Testis (tissue), 2 donors: ENCODE measurements at regions not wholly inside any gene's neighbourhood (a gene's known extent, or its start where the extent isn't known, plus 50 kb on each side); places are given as distances from the start of the nearest gene placed in this dataset.

Source experiments
- DNase-seq: peaks from one replicate; pipeline ENCODE4 v3.0.0-alpha.2; 2019
- H3K27ac ChIP-seq, 2 donors: fragments of 200-600 bp; sonication (generic); one replicate each; pipeline ENCODE4 v1.5.1; 2019
- H3K27me3 ChIP-seq: fragments of 200-600 bp; sonication (generic); one replicate; pipeline ENCODE4 v1.5.1; 2019
- H3K36me3 ChIP-seq: fragments of 200-600 bp; sonication (generic); one replicate; pipeline ENCODE4 v1.5.1; 2017; ENCODE audit warnings: low read depth; ENCODE audit errors: missing control alignments
- H3K4me1 ChIP-seq: fragments of 200-600 bp; sonication (generic); one replicate; pipeline ENCODE4 v1.5.1; 2019
- H3K4me3 ChIP-seq, 2 donors: fragments of 200-600 bp; sonication (generic); one replicate each; pipeline ENCODE4 v1.5.1; 2017 to 2019
- H3K9me3 ChIP-seq: fragments of 200-600 bp; sonication (generic); one replicate; pipeline ENCODE4 v1.5.1; 2017
- POLR2A ChIP-seq: fragments of 450-650 bp; IDR thresholded peaks from one replicate; pipeline ENCODE4 v1.6.1; 2017; ENCODE audit warnings: antibody characterized with exemption, mild to moderate bottlenecking, moderate library complexity
- WGBS, 2 donors: methylation state at CpG; one replicate each; pipeline ENCODE4 v1.1.5; 2018; 5-methylcytosine and 5-hydroxymethylcytosine counted together
- intact Hi-C: fragments of 100-400 bp; cut with DNase I; formaldehyde crosslinking; loops from one replicate; pipeline ENCODE4 v1.15.1; 2023; ENCODE audit warnings: low total_unique reads
- TF ChIP-seq, protein P1 (sequence below), 3 experiments: fragments of 450-650 bp in 2 of 3; fragments of 200-600 bp in 1 of 3; sonication (generic) in 1 of 3; IDR thresholded peaks; one replicate each; pipeline ENCODE4 v1.5.1; 2016 to 2019; ENCODE audit warnings: antibody characterized with exemption in 3 of 3, mild to moderate bottlenecking in 2 of 3, moderate library complexity in 1 of 3

DNA sequence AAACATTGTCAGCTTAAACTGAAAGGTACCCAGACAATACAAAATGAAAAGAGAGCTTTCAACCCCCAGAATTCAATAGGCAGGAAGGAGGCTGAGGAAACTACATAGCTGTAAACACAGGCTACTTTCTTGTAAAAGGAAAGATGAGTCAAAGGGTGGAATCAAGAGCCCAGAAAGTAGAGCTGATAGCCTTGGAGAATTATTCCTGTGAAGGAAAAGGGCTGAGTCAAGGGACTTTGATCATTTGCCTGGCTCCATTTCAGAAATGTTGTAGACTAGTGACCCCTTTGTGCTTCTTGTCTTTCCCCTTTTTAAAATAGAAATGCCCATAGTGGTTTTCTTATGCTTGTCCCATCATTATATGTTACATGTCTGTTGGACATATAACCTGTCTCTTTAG lies 597.6 kb downstream of the ADGRL2 start:
- H3K27me3 ChIP-seq, result no peaks in the 10 kb centered on the region
- no peaks in the 10 kb centered on the region for H3K9me3 ChIP-seq
- H3K36me3 ChIP-seq, result no peaks in the 10 kb centered on the region
- intact Hi-C loops, result no loop called here
- TF ChIP-seq, protein P1, sequence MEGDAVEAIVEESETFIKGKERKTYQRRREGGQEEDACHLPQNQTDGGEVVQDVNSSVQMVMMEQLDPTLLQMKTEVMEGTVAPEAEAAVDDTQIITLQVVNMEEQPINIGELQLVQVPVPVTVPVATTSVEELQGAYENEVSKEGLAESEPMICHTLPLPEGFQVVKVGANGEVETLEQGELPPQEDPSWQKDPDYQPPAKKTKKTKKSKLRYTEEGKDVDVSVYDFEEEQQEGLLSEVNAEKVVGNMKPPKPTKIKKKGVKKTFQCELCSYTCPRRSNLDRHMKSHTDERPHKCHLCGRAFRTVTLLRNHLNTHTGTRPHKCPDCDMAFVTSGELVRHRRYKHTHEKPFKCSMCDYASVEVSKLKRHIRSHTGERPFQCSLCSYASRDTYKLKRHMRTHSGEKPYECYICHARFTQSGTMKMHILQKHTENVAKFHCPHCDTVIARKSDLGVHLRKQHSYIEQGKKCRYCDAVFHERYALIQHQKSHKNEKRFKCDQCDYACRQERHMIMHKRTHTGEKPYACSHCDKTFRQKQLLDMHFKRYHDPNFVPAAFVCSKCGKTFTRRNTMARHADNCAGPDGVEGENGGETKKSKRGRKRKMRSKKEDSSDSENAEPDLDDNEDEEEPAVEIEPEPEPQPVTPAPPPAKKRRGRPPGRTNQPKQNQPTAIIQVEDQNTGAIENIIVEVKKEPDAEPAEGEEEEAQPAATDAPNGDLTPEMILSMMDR (IDR thresholded peaks at IDR 0.05), result no peak
- TF ChIP-seq POLR2A, result no peak
- H3K4me1 ChIP-seq, result no peaks in the 10 kb centered on the region
- no peak for DNase-seq
- no peak overlapping the region for H3K27ac ChIP-seq
- H3K4me3 ChIP-seq, result no peak overlapping the region

DNA sequence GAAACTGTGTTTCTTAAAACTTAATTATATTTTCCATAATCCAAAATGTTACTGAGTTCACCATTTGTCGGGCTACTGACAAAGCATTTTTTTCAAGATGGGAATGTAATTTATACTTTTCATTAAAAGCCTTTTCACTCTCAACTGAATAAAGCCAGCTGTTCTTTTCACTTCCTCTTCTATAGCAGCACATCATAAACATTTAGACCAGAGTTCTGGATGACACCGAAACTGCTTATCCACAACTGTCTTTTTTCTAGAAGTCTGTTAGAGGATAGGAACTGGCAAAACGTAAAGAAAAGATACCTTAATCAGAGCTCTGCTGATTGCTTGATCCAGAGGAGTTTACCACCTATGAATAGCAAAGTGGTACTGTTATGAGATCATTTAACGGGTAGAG lies 594.7 kb downstream of the ADGRL2 start:
- intact Hi-C loops, result no loop called here
- 72 to 82% methylated on average over 4 of the region's 4 CpGs for whole genome bisulfite sequencing, 2 donors
- H3K36me3 ChIP-seq, result no peaks in the 10 kb centered on the region
- H3K4me1 ChIP-seq, result no peaks in the 10 kb centered on the region
- no peak overlapping the region for H3K27ac ChIP-seq
- H3K4me3 ChIP-seq, result no peak overlapping the region
- no peaks in the 10 kb centered on the region for H3K27me3 ChIP-seq
- TF ChIP-seq, protein P1 (IDR thresholded peaks at IDR 0.05), result no peak
- TF ChIP-seq POLR2A, result no peak
- H3K9me3 ChIP-seq, result no peaks in the 10 kb centered on the region
- no peak for DNase-seq

DNA sequence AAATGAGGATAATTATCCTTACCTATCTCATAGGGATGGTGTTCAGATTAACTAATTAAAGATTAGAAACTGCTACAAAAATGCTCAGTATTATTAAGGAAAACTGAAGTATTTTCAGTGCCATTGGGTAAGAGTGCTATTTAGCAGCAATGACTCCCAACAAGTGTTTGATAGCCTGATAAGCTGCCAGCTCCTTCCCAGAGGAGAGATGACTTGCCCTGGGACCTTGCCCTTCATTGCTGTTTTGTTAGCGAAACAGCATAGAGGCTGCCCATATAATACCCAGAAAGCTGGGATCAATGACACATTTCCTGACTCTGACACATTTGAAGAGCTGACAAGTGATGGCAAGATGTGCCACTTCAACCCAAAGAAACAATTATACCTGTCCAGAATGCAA lies 592.2 kb downstream of the ADGRL2 start:
- H3K4me3 ChIP-seq, result no peak overlapping the region
- intact Hi-C loops, result no loop called here
- no peaks in the 10 kb centered on the region for H3K36me3 ChIP-seq
- H3K4me1 ChIP-seq, result no peaks in the 10 kb centered on the region
- no peaks in the 10 kb centered on the region for H3K27me3 ChIP-seq
- DNase-seq, result no peak
- TF ChIP-seq POLR2A, result no peak
- TF ChIP-seq, protein P1 (IDR thresholded peaks at IDR 0.05), result no peak
- H3K9me3 ChIP-seq, result no peaks in the 10 kb centered on the region
- WGBS, 2 donors, result 90 to 96% methylated on average over 1 of the region's 1 CpG
- H3K27ac ChIP-seq, result no peak overlapping the region

DNA sequence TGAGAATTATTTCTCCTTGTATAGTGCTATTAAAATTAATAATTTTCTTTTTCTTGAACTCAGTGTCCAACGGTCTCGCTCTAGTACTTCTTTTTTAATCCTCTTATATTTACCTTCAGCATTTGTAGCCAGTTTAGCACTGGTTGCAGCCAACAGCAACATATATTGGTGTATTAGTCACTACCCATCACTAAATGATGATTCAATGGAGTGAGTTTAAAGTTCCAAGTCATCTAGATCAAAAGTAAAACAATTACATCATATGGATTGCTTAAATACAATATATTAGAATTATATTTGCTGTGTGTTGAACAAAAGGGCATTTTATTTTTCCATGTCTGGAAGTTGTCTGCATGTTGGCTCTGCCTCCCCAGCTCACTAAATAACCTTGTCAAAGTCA lies 591.8 kb downstream of the ADGRL2 start:
- H3K4me1 ChIP-seq, result no peaks in the 10 kb centered on the region
- H3K36me3 ChIP-seq, result no peaks in the 10 kb centered on the region
- intact Hi-C loops, result no loop called here
- no peaks in the 10 kb centered on the region for H3K9me3 ChIP-seq
- WGBS, 2 donors, result 94 to 99% methylated on average over 2 of the region's 2 CpGs
- H3K27ac ChIP-seq, result no peak overlapping the region
- no peaks in the 10 kb centered on the region for H3K27me3 ChIP-seq
- no peak for DNase-seq
- H3K4me3 ChIP-seq, result no peak overlapping the region
- TF ChIP-seq POLR2A, result no peak
- TF ChIP-seq, protein P1 (IDR thresholded peaks at IDR 0.05), result no peak

DNA sequence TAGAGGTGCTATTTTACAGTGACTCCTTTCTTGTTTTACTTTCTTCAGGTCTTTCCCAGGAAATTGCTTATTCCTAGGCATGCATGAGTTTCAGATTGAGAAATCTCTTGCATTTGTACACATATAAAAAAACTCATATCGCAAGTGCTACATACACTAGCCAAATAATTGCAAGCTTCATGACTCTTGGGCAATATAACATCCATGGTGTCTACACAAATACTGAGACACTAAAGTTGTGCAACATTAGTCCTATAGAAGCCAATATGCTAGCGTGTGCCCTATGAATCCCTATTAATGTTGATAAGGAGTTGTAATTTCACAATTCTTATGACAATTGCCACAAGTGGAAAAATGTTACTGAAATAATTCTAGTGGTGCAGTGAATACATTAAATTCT lies 591.0 kb downstream of the ADGRL2 start:
- TF ChIP-seq, protein P1 (IDR thresholded peaks at IDR 0.05), result no peak
- TF ChIP-seq POLR2A, result no peak
- DNase-seq, result no peak
- WGBS, 2 donors, result 90 to 96% methylated on average over 2 of the region's 2 CpGs
- H3K9me3 ChIP-seq, result no peaks in the 10 kb centered on the region
- H3K27ac ChIP-seq, result no peak overlapping the region
- no peaks in the 10 kb centered on the region for H3K27me3 ChIP-seq
- intact Hi-C loops, result no loop called here
- no peaks in the 10 kb centered on the region for H3K4me1 ChIP-seq
- no peaks in the 10 kb centered on the region for H3K36me3 ChIP-seq
- no peak overlapping the region for H3K4me3 ChIP-seq
